GM18861 (cell line): ENCODE measurements at regions not wholly inside any gene's neighbourhood (a gene's known extent, or its start where the extent isn't known, plus 50 kb on each side); places are given as distances from the start of the nearest gene placed in this dataset.
"Not testable (repeated sequence)": the region's sequence is repeated elsewhere in the genome, so short reads cannot be mapped to it uniquely, and the experiment has no call there.

Experiments
- ATAC-seq: cut with Tn5 transposase; IDR thresholded peaks from one replicate; pipeline ENCODE4 v1.9.1; 2021; ENCODE audit not compliant: unreplicated experiment

- ATAC-seq = no peak
Observed at GRCh38 chr10:9009505-9009904, 955.0 kb downstream of the GATA3 start.

- no peak for ATAC-seq
Observed at GRCh38 chr10:9010093-9010492, 955.6 kb downstream of the GATA3 start.

GRCh38 chr10:9010931-9011670, 956.6 kb downstream of the GATA3 start:
- no peak for ATAC-seq

GRCh38 chr10:9012312-9012711, 957.8 kb downstream of the GATA3 start:
- ATAC-seq = no peak

GRCh38 chr10:9015005-9015404, 960.5 kb downstream of the GATA3 start:
- no peak for ATAC-seq

GRCh38 chr10:9015447-9015846, 961.0 kb downstream of the GATA3 start:
- ATAC-seq = no peak

- ATAC-seq = no peak
Observed at GRCh38 chr10:9016930-9017329, 962.4 kb downstream of the GATA3 start.

- no peak for ATAC-seq
Observed at GRCh38 chr10:9018195-9019173, 964.0 kb downstream of the GATA3 start.

- ATAC-seq = no peak
Observed at GRCh38 chr10:9023206-9023605, 968.7 kb downstream of the GATA3 start.

GRCh38 chr10:9024210-9024609, 969.7 kb downstream of the GATA3 start:
- ATAC-seq = no peak

GRCh38 chr10:9028231-9028630, 973.7 kb downstream of the GATA3 start:
- no peak for ATAC-seq

GRCh38 chr10:9035355-9035754, 980.9 kb downstream of the GATA3 start:
- no peak for ATAC-seq

GRCh38 chr10:9036711-9037204, 982.3 kb downstream of the GATA3 start:
- ATAC-seq = no peak

- no peak for ATAC-seq
Observed at GRCh38 chr10:9038146-9038714, 983.7 kb downstream of the GATA3 start.

- no peak for ATAC-seq
Observed at GRCh38 chr10:9043466-9043865, 989.0 kb downstream of the GATA3 start.

GRCh38 chr10:9045311-9045710, 990.8 kb downstream of the GATA3 start:
- no peak for ATAC-seq

- no peak for ATAC-seq
Observed at GRCh38 chr10:9051328-9051974, 997.0 kb downstream of the GATA3 start.

GRCh38 chr10:9052767-9053166, 998.3 kb downstream of the GATA3 start:
- ATAC-seq = no peak

GRCh38 chr10:9056521-9056920, 1002.0 kb downstream of the GATA3 start:
- ATAC-seq = no peak

- ATAC-seq = not testable (repeated sequence)
Observed at GRCh38 chr10:9057293-9057692, 1002.8 kb downstream of the GATA3 start.

GRCh38 chr10:9060314-9060713, 1005.8 kb downstream of the GATA3 start:
- no peak for ATAC-seq
